Transverse colon (tissue), 4 donors: ENCODE measurements at regions not wholly inside any gene's neighbourhood (a gene's known extent, or its start where the extent isn't known, plus 50 kb on each side); places are given as distances from the start of the nearest gene placed in this dataset.

Source experiments
- DNase-seq: peaks from one replicate; pipeline ENCODE4 v3.0.0-alpha.2; 2019
- H3K27ac ChIP-seq, 4 donors: fragments of 200-600 bp; sonication (generic); 2 replicates each; pipeline ENCODE4 v1.5.1; 2016 to 2018; ENCODE audit warnings: inconsistent platforms in 4 of 4
- H3K27me3 ChIP-seq: fragments of 200-600 bp; sonication (generic); 2 replicates; pipeline ENCODE4 v1.5.1; 2017; ENCODE audit warnings: inconsistent platforms
- H3K36me3 ChIP-seq, 4 donors: fragments of 200-600 bp; sonication (generic); 2 replicates each; pipeline ENCODE4 v1.5.1; 2017 to 2019; ENCODE audit warnings: inconsistent platforms in 4 of 4
- H3K4me1 ChIP-seq, 4 donors: fragments of 200-600 bp; sonication (generic); 2 replicates each; pipeline ENCODE4 v1.5.1; 2017 to 2020; ENCODE audit warnings: inconsistent platforms in 4 of 4
- H3K4me3 ChIP-seq, 4 donors: fragments of 200-600 bp; sonication (generic); 1 replicate in 1 of 4; 2 replicates in 3 of 4; pipeline versions ENCODE4 v1.5.1 to v1.6.1; 2017 to 2019; ENCODE audit warnings: inconsistent platforms in 4 of 4
- H3K9me3 ChIP-seq, 2 donors: fragments of 200-600 bp; sonication (generic); 2 replicates each; pipeline ENCODE4 v1.5.1; 2017 to 2019; ENCODE audit warnings: inconsistent platforms in 2 of 2
- EP300 ChIP-seq: sonication (generic); formaldehyde crosslinking; IDR thresholded peaks from one replicate; pipeline ENCODE4 v1.6.1; 2017; ENCODE audit warnings: antibody characterized with exemption, low read depth
- POLR2A ChIP-seq: fragments of 450-650 bp; IDR thresholded peaks from one replicate; pipeline ENCODE4 v1.6.1; 2016; ENCODE audit warnings: antibody characterized with exemption, mild to moderate bottlenecking, moderate library complexity
- POLR2AphosphoS5 ChIP-seq, 3 donors: sonication (generic); formaldehyde crosslinking; IDR thresholded peaks; one replicate each; pipeline ENCODE4 v1.6.1; 2016; ENCODE audit warnings: antibody characterized with exemption in 3 of 3
- WGBS, 2 donors: methylation state at CpG; one replicate each; pipeline ENCODE4 v1.1.5; 2018; ENCODE audit warnings: low coverage in 1 of 2; 5-methylcytosine and 5-hydroxymethylcytosine counted together
- in situ Hi-C, 4 donors: fragments of 200-750 bp; cut with MboI; loops; one replicate each; pipeline versions ENCODE4 v1.15.0 to v1.15.1; 2017; ENCODE audit warnings: low sequenced_read_pairs in 3 of 4, low pct_ligation_motif_present in 1 of 4, low pct_unique_long_range_greater_than_20kb in 1 of 4
- intact Hi-C: fragments of 100-400 bp; cut with DNase I; formaldehyde crosslinking; loops from one replicate; pipeline ENCODE4 v1.15.1; 2023; ENCODE audit warnings: low total_unique reads
- TF ChIP-seq, protein P1 (sequence below), 5 experiments: fragments of 200-600 bp in 3 of 5; fragments of 450-650 bp in 2 of 5; sonication (generic) in 3 of 5; IDR thresholded peaks; 1 replicate in 2 of 5; 2 replicates in 3 of 5; pipeline ENCODE4 v1.5.1; 2016 to 2017; ENCODE audit warnings: antibody characterized with exemption in 5 of 5, inconsistent platforms in 3 of 5, mild to moderate bottlenecking in 2 of 5, moderate library complexity in 1 of 5

DNA sequence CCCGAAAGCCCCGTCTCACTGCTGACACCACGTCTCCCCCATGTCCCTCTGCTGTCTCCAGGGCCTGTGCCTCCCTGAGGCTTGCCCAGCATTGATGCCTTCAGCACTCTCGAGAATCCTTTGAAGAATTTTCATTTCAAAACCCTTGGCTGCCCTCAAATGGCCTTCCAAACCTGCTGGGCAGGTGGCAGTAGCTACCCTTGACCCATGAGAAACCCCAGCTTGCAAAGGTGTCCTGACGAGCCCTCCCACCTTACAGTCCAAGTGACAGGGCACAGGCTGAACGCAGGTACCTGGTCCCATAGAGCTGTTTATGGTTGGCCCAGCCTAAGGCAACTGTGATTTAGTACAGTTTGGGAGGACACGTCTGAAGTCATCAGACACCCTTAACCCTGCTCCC, 97.2 kb upstream of the SPIN1 start:
- in situ Hi-C loops = no loop called here

DNA sequence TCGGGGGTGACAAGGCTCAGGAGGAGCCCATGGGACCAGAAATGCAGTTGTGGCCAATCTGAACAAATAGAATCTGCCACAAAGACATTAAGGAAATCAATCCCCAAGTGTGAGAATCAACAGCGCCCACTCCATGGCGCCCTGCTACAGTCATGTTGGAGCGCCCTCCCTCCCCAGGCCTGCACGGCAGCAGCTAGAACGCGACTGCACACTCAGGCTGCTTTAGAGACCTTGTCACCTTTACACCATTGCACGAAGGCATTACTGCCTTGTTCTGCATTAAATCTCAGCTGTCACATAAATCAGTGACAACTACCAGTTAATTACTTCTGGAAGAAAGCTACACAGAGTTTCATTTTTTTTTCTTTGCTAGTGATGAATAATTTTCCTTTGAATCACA, 98.7 kb upstream of the SPIN1 start:
- intact Hi-C loops = no loop called here
- H3K4me1 ChIP-seq = no peaks in the 10 kb centered on the region
- WGBS, 2 donors = 87% methylated on average over 8 of the region's 8 CpGs; no CpG with 5 or more reads in 1 of the 2 donors

More for the DNA sequence above, 97.2 kb upstream of the SPIN1 start:
- DNase-seq = no peak
- H3K36me3 ChIP-seq = no peaks in the 10 kb centered on the region
- WGBS, 2 donors = 85% methylated on average over 2 to 7 of the region's 7 CpGs
- no peaks in the 10 kb centered on the region for H3K27me3 ChIP-seq
- no peak overlapping the region for H3K4me3 ChIP-seq
- intact Hi-C loops = no loop called here
- H3K27ac ChIP-seq = no peak overlapping the region
- no peaks in the 10 kb centered on the region for H3K4me1 ChIP-seq
- TF ChIP-seq, protein P1, sequence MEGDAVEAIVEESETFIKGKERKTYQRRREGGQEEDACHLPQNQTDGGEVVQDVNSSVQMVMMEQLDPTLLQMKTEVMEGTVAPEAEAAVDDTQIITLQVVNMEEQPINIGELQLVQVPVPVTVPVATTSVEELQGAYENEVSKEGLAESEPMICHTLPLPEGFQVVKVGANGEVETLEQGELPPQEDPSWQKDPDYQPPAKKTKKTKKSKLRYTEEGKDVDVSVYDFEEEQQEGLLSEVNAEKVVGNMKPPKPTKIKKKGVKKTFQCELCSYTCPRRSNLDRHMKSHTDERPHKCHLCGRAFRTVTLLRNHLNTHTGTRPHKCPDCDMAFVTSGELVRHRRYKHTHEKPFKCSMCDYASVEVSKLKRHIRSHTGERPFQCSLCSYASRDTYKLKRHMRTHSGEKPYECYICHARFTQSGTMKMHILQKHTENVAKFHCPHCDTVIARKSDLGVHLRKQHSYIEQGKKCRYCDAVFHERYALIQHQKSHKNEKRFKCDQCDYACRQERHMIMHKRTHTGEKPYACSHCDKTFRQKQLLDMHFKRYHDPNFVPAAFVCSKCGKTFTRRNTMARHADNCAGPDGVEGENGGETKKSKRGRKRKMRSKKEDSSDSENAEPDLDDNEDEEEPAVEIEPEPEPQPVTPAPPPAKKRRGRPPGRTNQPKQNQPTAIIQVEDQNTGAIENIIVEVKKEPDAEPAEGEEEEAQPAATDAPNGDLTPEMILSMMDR (IDR thresholded peaks at IDR 0.05) = no peak
- TF ChIP-seq EP300 = no peak
- no peak for TF ChIP-seq POLR2A
- no peak for TF ChIP-seq POLR2AphosphoS5 (IDR thresholded peaks at IDR 0.05)
- H3K9me3 ChIP-seq = no peaks in the 10 kb centered on the region

DNA sequence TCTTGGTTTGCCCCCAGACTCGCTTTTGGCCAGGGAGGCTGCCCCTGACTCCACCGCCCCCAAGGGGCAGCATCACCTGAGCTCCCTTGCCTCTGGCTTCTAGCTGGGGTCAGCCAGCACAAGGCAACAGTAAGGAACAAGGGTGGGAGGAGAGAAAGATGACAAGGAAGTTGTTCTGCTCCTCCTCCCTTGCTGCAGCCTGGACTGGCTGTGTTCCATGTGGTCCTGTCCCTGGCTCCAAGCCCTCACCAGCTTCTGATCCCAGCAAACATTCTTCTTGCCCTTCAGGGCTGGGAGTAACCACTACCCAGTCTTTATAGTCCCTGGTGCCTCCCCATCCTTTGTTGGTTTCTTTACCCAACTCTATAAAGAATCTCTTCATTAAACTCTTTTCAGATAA, 100.3 kb upstream of the SPIN1 start:
- intact Hi-C loops = no loop called here
- no peaks in the 10 kb centered on the region for H3K27me3 ChIP-seq
- 89% methylated on average over 2 of the region's 2 CpGs; no CpG with 5 or more reads in 1 of the 2 donors for WGBS, 2 donors
- in situ Hi-C loops = no loop called here
- TF ChIP-seq POLR2A (no peak), EP300 (no peak), POLR2AphosphoS5 (IDR thresholded peaks at IDR 0.05) (no peak)
- TF ChIP-seq, protein P1 (IDR thresholded peaks at IDR 0.05) = no peak
- H3K4me1 ChIP-seq = no peaks in the 10 kb centered on the region
- H3K9me3 ChIP-seq = no peaks in the 10 kb centered on the region
- no peak overlapping the region for H3K27ac ChIP-seq
- H3K4me3 ChIP-seq = no peak overlapping the region
- H3K36me3 ChIP-seq = no peaks in the 10 kb centered on the region
- no peak for DNase-seq

More for the DNA sequence above, 98.7 kb upstream of the SPIN1 start:
- no peaks in the 10 kb centered on the region for H3K36me3 ChIP-seq
- no peak overlapping the region for H3K27ac ChIP-seq
- DNase-seq = no peak
- TF ChIP-seq POLR2AphosphoS5 (IDR thresholded peaks at IDR 0.05) (no peak), POLR2A (no peak), EP300 (no peak)
- TF ChIP-seq, protein P1 (IDR thresholded peaks at IDR 0.05) = no peak
- in situ Hi-C loops = no loop called here
- H3K4me3 ChIP-seq = no peak overlapping the region
- no peaks in the 10 kb centered on the region for H3K27me3 ChIP-seq
- no peaks in the 10 kb centered on the region for H3K9me3 ChIP-seq

DNA sequence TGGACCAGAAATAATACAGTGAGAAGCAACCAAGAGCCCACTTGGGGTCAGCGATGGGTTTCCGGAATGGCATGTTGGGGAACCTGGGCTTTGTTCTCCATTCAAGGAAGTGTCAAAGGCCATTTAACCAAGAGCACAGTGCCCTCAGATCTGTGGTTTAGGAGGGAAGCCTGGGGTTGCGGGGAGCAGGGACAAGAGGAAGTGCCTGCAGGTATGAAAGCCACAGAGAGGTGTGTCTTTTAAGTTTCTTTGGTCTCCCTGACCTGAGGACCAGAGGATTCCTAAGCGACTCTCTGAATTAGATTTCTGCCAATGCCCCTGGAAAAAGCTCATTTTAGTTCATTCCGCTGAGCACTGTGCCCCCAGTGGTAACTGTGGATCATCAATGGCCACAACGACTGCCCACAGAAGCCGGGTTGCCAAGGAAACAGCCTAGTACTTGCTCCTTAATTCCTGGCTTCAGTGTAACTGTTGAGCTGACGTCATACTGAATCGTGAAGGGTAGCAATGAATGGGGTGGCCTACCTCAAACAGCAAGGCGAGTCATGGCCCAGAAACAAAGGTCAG, 107.3 kb upstream of the SPIN1 start:
- in situ Hi-C loops (no loop called here), intact Hi-C loops (no loop called here)
- Histone ChIP-seq H3K9me3 (no peaks in the 10 kb centered on the region), H3K4me3 (no peak overlapping the region), H3K36me3 (no peaks in the 10 kb centered on the region), H3K27me3 (no peaks in the 10 kb centered on the region), H3K4me1 (no peaks in the 10 kb centered on the region), H3K27ac (no peak overlapping the region)
- TF ChIP-seq POLR2A (no peak), POLR2AphosphoS5 (IDR thresholded peaks at IDR 0.05) (no peak), EP300 (no peak)
- TF ChIP-seq, protein P1 (IDR thresholded peaks at IDR 0.05) = no peak
- 42 to 68% methylated on average over 3 to 10 of the region's 10 CpGs for WGBS, 2 donors
- DNase-seq = no peak
